GM12892 (cell line): ENCODE measurements at regions not wholly inside any gene's neighbourhood (a gene's known extent, or its start where the extent isn't known, plus 50 kb on each side); places are given as distances from the start of the nearest gene placed in this dataset.

ENCODE experiments used
- POLR2AphosphoS5 ChIP-seq: IDR thresholded peaks from 2 replicates; pipeline ENCODE4 v1.6.1; 2011; ENCODE audit warnings: low read depth, low read length, control low read depth
- TAF1 ChIP-seq: IDR thresholded peaks from 2 replicates; pipeline ENCODE4 v1.6.1; 2011; ENCODE audit warnings: low read depth, mild to moderate bottlenecking, control low read depth, low read length, borderline replicate concordance

GRCh38 chr14:94867209-94867608 is 97.3 kb upstream of the GSC start:
- no peak for TF ChIP-seq TAF1
- no peak for TF ChIP-seq POLR2AphosphoS5
